ACHN (cell line): ENCODE measurements at regions not wholly inside any gene's neighbourhood (a gene's known extent, or its start where the extent isn't known, plus 50 kb on each side); places are given as distances from the start of the nearest gene placed in this dataset.
"Not testable (repeated sequence)": the region's sequence is repeated elsewhere in the genome, so short reads cannot be mapped to it uniquely, and the experiment has no call there.

Experiments
- DNase-seq: peaks from one replicate; pipeline ENCODE4 v3.0.0-alpha.2; 2015
- in situ Hi-C: cut with HindIII; loops from 2 replicates; pipeline ENCODE4 v1.10.0; 2017; ENCODE audit warnings: low sequenced_read_pairs, low pct_ligation_motif_present, low pct_unique_long_range_greater_than_20kb

DNA sequence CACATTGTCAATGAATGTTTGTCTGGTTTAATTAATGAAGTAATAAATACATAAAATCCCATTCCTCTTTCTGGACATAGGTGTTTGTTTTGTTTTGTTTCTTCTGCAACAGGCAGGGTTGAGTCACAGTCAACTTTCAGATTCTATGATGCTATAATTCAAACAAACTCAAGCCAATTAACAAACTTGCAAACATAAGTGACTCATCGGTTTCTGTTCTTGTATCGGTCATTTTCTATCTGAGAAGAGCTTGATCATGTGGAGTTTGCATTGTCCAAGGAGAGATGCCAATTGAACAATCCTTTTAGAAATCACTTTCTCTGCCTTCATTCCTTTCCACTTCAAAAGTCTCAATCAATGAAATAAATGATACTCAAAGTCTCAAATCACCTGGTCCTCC lies 294.2 kb upstream of the C16orf82 start:
- in situ Hi-C loops, result no loop called here
- DNase-seq, result no peak

DNA sequence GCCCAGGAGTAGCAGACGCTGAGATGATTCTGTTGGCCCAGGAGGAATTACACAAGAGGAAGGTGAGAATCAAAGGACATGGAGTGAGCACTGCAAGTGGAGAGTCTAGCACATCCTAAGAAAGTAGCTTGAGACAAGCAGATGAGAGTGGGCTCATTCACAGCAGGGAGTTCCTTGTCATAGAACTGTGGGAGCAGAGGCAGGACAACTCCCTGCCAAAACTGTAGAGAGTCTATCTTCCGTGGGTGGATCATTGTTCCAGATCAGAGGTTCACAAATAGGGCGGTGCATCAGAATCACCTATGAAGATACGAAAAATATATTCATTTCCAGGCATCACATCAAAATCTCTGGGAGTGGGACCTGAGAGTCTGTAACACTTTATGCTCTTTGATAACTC lies 288.9 kb upstream of the C16orf82 start:
- DNase-seq, result no peak
- in situ Hi-C loops, result no loop called here

DNA sequence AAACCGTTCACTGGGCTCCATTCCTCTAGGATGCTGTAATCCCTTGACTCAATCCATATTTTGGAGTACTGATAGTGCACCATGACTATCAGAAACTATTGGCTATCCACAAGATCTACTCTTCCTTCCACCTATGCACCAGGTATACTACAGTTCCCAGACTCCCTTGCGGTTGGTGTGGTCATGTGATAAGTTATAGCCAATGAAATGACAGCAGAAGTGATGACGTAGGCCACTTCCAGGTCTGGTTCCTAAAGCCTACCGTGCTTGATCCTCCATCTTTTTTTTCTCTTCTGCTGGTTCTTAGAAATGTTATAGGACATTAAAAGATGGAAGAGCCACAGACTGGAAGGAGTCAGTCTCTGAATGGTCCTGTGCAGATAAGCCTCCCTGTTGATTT lies 278.8 kb upstream of the C16orf82 start:
- no peak for DNase-seq
- in situ Hi-C loops, result no loop called here

DNA sequence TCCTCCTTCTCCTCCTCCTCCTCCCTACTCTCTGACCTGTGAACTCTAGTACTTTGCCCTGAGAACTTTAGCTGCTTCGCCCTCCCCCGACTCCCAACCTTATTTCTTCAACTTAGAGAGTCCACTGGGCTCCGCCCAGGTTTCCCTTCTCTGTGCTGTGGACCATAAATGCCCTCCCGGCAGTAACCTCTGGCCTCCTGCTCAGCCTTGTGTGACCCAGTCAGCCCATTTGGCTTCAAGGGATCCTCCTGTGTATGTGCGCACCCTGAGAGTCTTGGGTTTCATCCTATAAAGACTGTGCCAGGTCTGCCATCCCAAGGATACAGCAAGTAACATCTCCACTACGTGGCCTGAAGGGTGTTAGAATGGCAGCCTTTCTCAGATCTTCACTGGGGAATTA lies 275.6 kb upstream of the C16orf82 start:
- in situ Hi-C loops, result no loop called here
- DNase-seq, result no peak

DNA sequence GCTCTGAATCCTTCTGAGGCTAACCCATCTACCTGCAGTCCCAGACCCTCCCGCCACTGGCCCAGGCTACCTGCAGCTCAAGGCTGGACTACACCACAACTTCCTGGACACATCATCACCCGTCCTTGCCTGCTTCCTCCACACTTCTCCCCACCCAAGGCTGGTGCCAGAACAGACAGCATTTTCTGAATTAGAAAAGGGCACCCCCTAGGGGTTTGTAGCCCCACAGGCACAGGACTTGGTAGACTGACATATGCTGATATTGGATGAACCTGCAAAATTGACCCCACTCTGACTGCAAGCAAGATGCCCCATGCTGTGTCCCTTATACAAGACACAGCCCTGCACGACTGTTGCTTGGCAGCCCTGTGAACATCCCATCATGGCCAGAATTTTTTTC lies 271.5 kb upstream of the C16orf82 start:
- no peak for DNase-seq
- in situ Hi-C loops, result no loop called here

DNA sequence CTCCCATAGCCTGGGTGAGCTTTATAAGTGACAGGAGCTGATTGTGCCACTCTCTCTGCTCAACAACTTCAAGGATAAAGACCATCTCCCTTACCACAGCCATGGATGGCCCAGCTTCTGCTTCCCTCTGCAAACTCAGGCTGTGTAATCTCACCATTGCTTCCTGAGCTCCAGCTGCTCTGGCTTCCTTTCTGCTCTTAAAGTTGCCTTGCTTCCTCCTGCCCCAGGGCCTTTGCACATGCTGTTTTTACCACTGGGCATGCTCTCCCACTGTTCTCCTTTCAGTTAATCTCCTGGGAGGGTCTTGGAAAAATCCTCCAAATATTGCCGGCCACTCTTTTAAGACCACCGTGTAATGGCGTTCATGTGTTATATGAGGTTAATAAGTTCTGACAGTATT lies 265.1 kb upstream of the C16orf82 start:
- in situ Hi-C loops, result no loop called here
- DNase-seq, result no peak

DNA sequence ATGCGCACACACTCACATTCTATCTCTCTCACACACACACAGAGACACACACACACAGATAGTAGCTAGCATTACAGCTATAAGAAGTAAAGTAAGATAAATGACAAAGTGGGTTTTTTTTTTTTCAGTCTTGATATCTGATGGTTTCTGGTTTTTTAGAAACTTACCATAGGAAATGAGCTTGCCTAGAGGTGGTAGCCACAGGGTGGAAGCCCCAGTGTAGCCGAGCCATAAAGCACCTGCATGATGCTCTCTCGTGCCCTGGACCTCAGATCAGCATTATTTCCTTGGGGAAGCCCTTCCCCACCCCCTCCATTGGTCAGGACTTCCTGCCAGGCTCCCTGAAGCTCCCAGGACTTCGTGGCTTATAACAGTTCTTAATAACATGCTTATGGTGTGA lies 264.3 kb upstream of the C16orf82 start:
- DNase-seq, result no peak
- in situ Hi-C loops, result no loop called here

DNA sequence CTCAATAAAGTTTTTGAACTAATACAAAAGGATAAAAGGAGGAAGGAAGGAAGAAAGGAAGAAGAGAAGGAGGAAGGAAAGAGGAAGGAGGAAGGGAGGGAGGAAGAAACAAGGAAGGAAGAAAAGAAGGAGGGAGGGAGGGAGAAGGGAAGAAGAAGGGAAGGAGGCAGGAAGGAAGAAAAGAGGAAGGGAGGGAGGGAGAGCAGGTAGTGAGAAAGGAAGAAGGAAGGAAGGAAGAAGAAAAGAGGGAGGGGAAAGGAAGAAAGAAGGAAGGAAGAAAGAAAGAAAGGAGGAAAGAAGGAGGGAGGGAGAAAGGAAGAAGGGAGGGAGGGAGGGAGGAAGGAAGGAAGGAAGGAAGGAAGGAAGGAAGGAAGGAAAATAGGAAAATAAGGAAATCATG lies 263.8 kb upstream of the C16orf82 start:
- no peak for DNase-seq

DNA sequence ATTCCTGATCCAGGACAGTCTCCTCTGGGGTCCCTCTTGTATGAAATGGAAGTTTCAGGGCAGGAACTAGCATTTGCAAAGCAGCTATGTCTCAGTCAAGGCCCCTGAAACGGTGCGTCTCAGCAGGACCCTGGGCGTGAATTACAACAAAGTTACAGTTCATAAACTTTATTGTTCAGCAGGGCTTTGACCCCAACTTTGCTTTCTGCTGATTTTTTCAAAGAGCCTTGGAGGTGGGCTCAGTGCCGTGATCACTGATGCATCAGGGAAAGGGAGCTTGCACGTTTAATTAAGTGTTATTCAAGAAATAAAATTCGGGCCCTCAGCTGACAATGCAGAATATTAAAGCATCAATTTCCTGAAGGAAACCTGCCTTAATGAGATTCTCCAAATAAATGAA lies 260.1 kb upstream of the C16orf82 start:
- in situ Hi-C loops, result no loop called here
- DNase-seq, result no peak

More for the DNA sequence above, 263.8 kb upstream of the C16orf82 start:
- in situ Hi-C loops, result no loop called here

DNA sequence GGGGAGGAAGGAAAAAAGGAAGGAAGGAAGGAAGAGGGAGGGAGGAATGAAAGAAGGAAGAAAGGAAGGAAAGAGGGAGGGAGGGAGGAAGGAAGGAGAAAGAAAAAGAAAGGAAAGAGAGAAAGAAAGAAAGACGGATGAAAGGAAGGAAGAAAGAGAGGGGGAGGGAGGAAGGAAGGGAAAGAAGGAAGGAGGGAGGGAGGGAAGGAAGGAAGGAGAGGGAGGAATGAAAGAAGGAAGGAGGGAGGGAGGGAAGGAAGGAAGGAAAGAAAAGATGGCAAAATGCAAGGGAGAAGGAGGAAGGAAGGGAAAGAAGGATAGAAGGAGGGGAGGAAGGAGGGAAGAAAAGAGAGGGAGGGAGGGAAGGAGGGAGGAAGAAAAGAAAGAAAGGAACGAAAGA lies 257.3 kb upstream of the C16orf82 start:
- DNase-seq, result no peak
- in situ Hi-C loops, result no loop called here

DNA sequence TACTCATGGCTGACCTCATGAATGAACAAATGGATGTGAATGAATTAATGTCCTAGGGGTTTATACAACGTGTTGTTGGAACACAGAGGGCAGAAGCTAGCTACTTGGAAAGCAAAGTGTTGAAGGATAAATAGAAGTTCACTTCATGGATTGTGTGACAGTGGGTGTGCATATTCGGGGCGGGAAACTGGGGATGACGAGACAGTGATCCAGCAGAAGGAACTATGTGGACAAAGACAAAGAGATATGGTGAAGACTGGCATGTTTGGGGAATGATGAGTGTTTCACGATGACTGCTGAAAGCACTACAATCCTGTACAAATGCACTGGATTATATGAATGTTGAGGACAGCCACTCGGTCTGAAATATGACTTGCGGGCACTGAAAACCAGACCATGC lies 250.5 kb upstream of the C16orf82 start:
- DNase-seq, result no peak

DNA sequence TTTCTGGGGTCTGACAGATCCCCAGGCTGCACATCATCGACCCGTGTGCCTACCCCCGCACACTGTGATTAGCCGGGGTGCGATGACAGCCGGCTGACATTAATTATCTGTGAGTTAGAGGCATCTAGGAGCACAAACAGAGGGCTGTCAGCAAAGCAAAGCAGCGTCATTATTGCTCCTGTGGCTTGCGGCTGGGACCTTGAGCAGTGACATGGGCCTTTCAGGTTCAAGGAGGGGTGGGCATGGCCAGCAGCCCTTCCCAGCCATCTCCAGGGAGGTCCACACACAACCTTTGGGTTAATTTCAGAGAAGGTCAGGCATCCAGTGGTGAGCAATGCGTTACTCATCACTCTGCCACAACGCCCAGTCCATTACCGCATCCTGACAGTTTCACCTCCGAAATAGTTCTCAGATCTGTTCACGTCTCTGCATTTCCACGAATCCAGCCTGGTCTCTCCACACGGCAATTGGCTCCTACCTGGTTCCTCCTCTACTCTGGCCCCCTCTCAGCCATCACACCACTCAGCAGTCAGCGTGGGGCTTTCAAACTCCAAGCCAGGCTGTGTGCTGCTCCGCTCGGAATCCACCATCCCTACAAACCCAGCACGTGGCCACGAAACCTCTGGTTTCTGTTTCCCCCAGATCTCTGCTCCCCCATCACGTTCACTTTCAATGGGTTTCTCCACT lies 249.7 kb upstream of the C16orf82 start:
- in situ Hi-C loops, result no loop called here

More for the DNA sequence above, 250.5 kb upstream of the C16orf82 start:
- in situ Hi-C loops, result no loop called here

DNA sequence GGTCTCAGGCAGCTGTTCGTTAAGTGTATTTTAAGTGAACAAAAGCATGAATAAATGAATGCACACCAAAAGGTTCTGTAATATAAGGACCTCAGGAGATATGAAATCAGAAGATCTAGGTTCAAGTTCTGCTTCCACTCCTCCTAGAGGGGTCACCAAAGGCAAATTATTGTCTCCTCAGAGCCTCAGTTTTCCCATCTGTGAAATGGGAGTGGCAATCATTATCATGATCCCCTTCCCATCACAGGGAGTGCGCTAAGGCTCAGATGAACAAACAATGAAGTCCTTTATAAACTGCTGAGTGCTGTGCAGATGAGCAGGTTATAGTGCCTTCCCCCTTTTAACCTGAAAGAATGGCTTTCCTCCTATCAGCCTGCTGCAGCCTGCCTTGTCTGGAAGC lies 248.3 kb upstream of the C16orf82 start:
- in situ Hi-C loops, result no loop called here
- DNase-seq, result no peak

More for the DNA sequence above, 249.7 kb upstream of the C16orf82 start:
- peak; percentile 46 for DNase-seq

DNA sequence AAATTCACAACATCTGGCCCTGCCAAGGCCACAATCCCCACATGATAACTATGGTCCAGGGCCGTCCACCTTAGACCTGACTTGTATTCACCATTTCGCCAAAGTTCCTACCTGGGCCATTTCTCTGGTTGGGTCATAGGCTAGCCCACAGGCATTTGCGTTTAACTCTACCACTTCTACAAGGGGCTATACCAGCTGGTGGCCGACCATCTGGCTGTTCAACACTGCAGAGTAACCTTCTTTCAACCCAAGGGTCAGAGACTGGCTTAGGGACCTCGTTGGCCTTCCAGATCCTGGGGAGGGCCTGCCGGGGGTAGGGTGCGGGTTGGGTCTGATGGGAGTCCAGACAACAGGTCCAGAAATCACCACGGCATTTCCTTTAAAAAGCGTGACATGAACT lies 242.3 kb upstream of the C16orf82 start:
- in situ Hi-C loops, result no loop called here
- no peak for DNase-seq

DNA sequence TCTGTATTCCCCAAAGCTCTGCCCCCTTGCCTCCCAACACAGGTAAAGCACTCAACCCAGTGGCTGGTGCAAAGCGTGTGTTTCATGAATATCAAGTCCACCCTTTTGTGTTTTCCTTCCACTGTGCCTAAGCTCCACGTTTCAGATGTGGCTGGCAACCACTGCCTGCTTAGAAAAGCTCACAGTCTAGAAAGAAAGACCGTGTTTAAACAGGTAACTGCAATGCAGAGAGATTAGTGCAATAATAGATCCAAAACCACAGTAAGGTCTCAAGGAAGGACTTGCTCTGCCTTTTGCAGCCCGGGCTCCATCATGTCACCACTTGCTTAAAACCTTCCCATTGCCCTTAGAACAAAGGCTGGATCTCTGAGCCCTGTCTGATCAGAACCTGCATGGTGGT lies 240.2 kb upstream of the C16orf82 start:
- in situ Hi-C loops, result loop anchor here (25.0 kb wide), 1 partner anchor 136 kb away; no protein-coding TSS in a partner anchor
- DNase-seq, result no peak

DNA sequence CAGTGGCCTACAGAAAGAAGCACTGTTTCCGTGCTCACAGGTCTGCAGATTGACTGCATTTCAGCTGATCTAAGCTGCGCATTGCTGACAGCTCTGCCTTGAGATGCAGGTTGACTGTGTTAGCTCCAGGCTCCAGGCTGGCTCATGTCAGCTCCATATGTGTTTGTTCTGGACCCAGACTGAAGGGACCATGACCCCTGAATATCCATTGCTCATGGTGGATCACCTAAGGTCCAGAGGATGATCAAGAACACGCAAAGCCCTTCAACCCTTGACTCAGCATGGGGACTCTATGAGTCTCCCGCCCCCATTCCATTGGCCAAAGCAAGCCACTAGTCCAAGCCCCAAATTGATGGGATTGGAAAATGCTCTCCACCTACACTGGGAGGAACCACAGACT lies 239.3 kb upstream of the C16orf82 start:
- in situ Hi-C loops, result loop anchor here (25.0 kb wide), 1 partner anchor 135 kb away; no protein-coding TSS in a partner anchor
- DNase-seq, result no peak

DNA sequence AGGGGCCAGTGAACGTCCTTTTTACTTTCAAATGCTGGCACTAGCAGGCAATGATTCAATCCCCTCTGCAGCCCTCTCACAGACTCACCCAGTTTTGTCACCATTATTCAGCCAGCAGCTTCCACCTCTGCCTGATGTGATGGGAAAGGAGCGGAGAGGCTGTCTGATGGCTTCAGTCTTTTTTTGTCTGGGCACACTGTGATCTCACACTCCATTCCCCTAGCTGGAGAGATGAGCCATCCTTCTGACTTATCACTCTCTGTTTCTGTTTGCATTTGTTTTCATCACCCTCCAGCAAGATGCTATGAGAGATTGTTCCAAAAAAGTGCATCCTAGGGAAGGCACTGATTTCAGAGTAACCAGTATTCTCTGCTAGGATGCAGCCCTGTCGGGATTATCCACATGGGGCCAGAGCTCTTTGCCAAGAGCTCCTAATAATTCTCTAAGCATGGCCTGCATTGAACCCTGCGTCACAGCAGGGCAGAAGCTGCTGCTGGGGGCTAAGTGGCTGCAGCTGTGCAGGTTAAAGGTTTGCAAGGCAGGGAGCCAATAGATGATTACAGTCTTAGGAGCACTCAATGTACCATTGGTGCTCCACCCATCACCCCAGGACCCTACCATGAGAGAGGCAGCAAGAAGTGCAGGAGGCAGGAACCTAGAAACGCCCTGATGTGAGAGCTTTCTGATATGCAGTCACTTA lies 236.1 kb upstream of the C16orf82 start:
- no peak for DNase-seq
- in situ Hi-C loops, result loop anchor here (25.0 kb wide), 1 partner anchor 132 kb away; no protein-coding TSS in a partner anchor

DNA sequence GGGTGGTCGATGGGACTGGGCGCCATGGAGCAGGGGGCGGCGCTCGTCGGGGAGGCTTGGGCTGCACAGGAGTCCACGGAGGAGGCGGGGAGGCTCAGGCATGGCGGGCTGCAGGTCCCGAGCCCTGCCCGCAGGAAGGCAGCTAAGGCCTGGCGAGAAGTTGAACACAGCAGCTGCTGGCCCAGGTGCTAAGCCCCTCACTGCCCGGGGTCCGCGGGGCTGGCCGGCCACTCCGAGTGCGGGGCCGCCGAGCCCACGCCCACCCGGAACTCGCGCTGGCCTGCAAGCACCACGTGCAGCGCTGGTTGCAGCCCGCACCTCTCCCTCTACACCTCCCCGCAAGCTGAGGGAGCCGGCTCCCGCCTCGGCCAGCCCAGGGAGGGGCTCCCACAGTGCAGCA lies 230.6 kb upstream of the C16orf82 start:
- in situ Hi-C loops, result loop anchor here (25.0 kb wide), 1 partner anchor 126 kb away; no protein-coding TSS in a partner anchor
- not testable (repeated sequence) for DNase-seq

DNA sequence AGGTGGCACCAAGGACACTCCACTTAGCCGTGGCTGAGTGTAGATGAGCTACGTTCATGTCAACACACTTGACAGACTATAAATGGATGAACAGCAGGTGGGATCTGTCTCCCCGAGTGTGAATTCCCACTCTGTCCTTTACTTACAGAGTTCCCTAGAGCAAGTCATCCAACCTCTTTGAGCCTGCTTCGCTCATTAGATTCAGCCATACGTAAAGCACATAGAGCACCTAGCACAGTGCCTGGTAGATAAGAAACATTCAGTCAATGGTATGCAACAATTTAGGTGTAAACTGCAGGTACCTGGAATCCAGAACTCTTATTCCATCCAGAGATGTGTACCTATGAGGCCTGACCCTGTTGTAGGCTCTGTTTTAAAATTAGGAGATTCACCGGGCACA lies 227.8 kb upstream of the C16orf82 start:
- no peak for DNase-seq
- in situ Hi-C loops, result loop anchor here (25.0 kb wide), 1 partner anchor 123 kb away; no protein-coding TSS in a partner anchor

DNA sequence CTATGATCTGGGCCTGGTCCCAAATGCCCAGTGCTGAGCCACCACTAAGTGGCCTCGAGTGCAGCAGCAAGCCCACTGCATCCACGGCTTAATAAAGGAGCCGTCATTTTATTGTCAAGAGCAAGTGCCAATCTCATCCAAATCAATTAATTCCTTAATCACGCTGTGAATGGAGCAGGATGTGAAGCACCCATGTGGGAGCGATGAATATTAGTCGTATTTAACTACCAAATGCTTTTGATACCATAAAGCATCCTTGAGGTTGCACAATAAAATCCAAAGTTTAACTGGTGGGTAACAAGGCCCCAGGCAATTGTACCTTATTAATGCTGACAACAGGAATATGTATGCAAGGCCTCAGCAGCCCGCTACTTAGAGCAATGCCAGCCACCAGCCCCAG lies 226.0 kb upstream of the C16orf82 start:
- in situ Hi-C loops, result loop anchor here (25.0 kb wide), 1 partner anchor 122 kb away; no protein-coding TSS in a partner anchor
- no peak for DNase-seq
